OCI-LY3 (cell line): ENCODE measurements at regions not wholly inside any gene's neighbourhood (a gene's known extent, or its start where the extent isn't known, plus 50 kb on each side); places are given as distances from the start of the nearest gene placed in this dataset.

Source experiments
- CTCF ChIP-seq: fragments of 200-600, 300-600 bp; sonication (generic); IDR thresholded peaks from 2 replicates; pipeline ENCODE4 v1.5.1; 2014; ENCODE audit warnings: antibody characterized with exemption, low read length, low read depth
- EZH2phosphoT487 ChIP-seq: fragments of 200-600 bp; shearing (Covaris generic); IDR thresholded peaks from 2 replicates; pipeline ENCODE4 v1.6.1; 2018; ENCODE audit warnings: antibody characterized with exemption, mixed run types, low read depth

DNA sequence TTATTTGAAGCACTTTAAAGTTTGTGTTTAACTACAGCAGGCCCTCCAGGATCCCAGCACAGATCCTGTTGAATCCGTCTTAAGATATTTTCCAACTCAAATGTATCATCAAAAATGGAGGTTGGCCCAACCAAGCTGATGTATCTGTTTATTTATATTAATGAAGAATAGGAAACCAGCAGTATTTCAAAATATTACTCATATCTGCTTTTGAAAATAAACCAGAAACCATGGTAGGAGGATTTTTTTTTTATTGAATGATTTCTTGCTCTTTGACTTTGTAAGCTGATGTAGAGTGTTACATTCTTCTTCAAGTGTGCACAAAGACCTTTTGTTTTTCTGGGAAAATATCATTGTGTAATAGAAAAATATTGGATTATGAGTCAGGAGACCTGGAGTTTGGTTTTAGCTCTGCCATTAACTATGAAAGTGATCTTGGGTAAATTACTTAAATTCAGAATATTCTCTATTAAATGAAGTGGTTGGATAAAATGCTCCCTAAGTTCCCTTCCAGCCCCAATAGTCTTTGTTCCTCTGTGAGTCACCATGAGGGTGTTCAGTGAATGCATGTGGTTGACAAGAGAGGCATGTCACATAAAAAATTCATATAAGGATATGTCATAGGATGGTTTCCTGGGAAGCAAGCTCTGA, 221.3 kb upstream of the GAP43 start:
- TF ChIP-seq CTCF (no peak), EZH2phosphoT487 (no peak)
